ENCODE measurements at regions not wholly inside any gene's neighbourhood (a gene's known extent, or its start where the extent isn't known, plus 50 kb on each side); places are given as distances from the start of the nearest gene placed in this dataset.

DNA sequence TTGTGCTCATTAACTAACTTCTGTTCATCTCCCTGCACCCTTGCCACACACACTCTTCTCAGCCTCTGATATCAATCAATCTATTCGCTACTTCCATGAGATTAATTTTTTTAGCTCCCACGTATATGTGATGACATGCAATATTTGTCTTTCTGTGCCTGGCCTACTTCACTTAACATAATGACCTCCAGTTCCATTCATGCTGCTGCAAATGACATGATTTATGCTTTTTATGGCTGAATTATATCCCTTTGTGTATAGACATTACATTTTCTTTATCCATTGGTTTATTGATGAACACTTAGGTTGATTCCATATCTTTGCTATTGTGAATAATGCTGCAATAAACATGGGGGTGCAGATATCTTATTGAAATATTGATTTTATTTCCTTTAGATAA lies 50.8 kb upstream of the SPTLC3 start:
- WGBS, 2 experiments (ENCODE audit: extremely low coverage in 1 of 2, insufficient coverage in 1 of 2, insufficient read length in 1 of 2, insufficient replicate concordance in 2 of 2, low coverage in 1 of 2, low lambda C conversion rate in 2 of 2, missing lambda C conversion rate in 1 of 2): 96% methylated on average over 2 of the region's 2 CpGs; no CpG with 5 or more reads in 1 of the 2 experiments
- Histone ChIP-seq H3K4ac (replicated peaks; ENCODE audit: insufficient read length, low read depth, low read length) (no peak overlapping the region), H3K23ac (ENCODE audit: insufficient read length) (no peak overlapping the region), H3K9me3 (ENCODE audit: insufficient read depth in 2 of 2, low read depth in 1 of 2, low read length in 1 of 2) (no peaks in the 10 kb centered on the region), H2BK12ac (ENCODE audit: low read depth, low read length) (no peak overlapping the region), H2BK15ac (ENCODE audit: low read length) (no peak overlapping the region), H2BK20ac (ENCODE audit: low read length) (no peak overlapping the region), H3K4me3 (ENCODE audit: extremely low read depth in 1 of 4, insufficient read depth in 2 of 4, low read depth in 3 of 4, low read length in 4 of 4) (no peak overlapping the region), H3K79me2 (ENCODE audit: control insufficient read depth in 1 of 2, insufficient read depth in 2 of 2, low read length in 2 of 2) (no peaks in the 10 kb centered on the region), H3K36me3 (ENCODE audit: control insufficient read depth in 2 of 4, insufficient read depth in 4 of 4, low read length in 3 of 4) (no peaks in the 10 kb centered on the region), H4K91ac (replicated peaks; ENCODE audit: insufficient read length, low read length) (no peak overlapping the region), H3K56ac (replicated peaks; ENCODE audit: insufficient read length, low read depth, low read length) (no peak overlapping the region), H2AK5ac (ENCODE audit: low read depth, low read length) (no peak overlapping the region), H3K14ac (ENCODE audit: insufficient read length) (no peak overlapping the region), H3K79me1 (ENCODE audit: low read depth, low read length) (no peaks in the 10 kb centered on the region), H4K20me1 (replicated peaks in 1 of 2; ENCODE audit: control insufficient read depth in 1 of 2, insufficient read depth in 2 of 2, low read length in 2 of 2) (no peaks in the 10 kb centered on the region), H3K4me2 (ENCODE audit: insufficient read depth in 1 of 2, low read depth in 2 of 2, low read length in 2 of 2) (no peak overlapping the region), H2AFZ (ENCODE audit: low read length) (no peak overlapping the region), H3K9ac (replicated peaks in 1 of 4; ENCODE audit: extremely low read depth in 1 of 4, low read depth in 3 of 4, low read length in 3 of 4) (no peak overlapping the region), H3K27me3 (replicated peaks in 1 of 4; ENCODE audit: control insufficient read depth in 3 of 4, extremely low read depth in 1 of 4, insufficient read depth in 3 of 4, low read length in 3 of 4) (no peaks in the 10 kb centered on the region), H3K27ac (ENCODE audit: low read depth, low read length) (no peak overlapping the region), H2BK120ac (replicated peaks; ENCODE audit: low read depth, low read length) (no peak overlapping the region), H3K23me2 (ENCODE audit: low read depth, low read length) (no peaks in the 10 kb centered on the region), H2BK5ac (ENCODE audit: low read depth, low read length) (no peak overlapping the region), H4K5ac (ENCODE audit: insufficient read length, low read depth, low read length) (no peak overlapping the region), H3K18ac (ENCODE audit: extremely low read depth, low read length) (no peak overlapping the region), H4K8ac (ENCODE audit: extremely low read depth, insufficient read depth, low read length) (no peak overlapping the region), H3K4me1 (replicated peaks in 1 of 4; ENCODE audit: control insufficient read depth in 3 of 4, insufficient read depth in 4 of 4, low read length in 3 of 4) (no peaks in the 10 kb centered on the region)
- DNase-seq (ENCODE audit: low read depth in 1 of 2, low spot score in 2 of 2) (no peak), FAIRE-seq (no peak)
- TF ChIP-seq TAF7 (optimal IDR thresholded peaks at IDR 0.05; ENCODE audit: borderline replicate concordance, low read depth, low read length): no peak
- no peak for TF ChIP-seq RBBP5 (IDR thresholded peaks at IDR 0.05; ENCODE audit: borderline replicate concordance, low read depth, low read length)
- no peak for TF ChIP-seq CBX5 (IDR thresholded peaks at IDR 0.05; ENCODE audit: low read depth, low read length)
- no peak for TF ChIP-seq RXRA (IDR thresholded peaks at IDR 0.05; ENCODE audit: insufficient read depth, low read depth, low read length)
- TF ChIP-seq POU5F1 (IDR thresholded peaks at IDR 0.05; ENCODE audit: low read depth, low read length): no peak
- no peak for TF ChIP-seq CHD2 (IDR thresholded peaks at IDR 0.05; ENCODE audit: low read length)
- no peak for TF ChIP-seq CTBP2 (IDR thresholded peaks at IDR 0.05; ENCODE audit: borderline replicate concordance, insufficient read depth, insufficient read length, low read length)
- CTCF ChIA-PET (ENCODE audit: partially characterized antibody): interaction anchor here (1.4 kb wide), 1 partner anchor 589 kb away, joined by 3 read pairs; no protein-coding TSS in a partner anchor
- POLR2A ChIA-PET (ENCODE audit: partially characterized antibody): no interaction called here

Data from H1 (cell line).